ENCODE measurements at regions not wholly inside any gene's neighbourhood (a gene's known extent, or its start where the extent isn't known, plus 50 kb on each side); places are given as distances from the start of the nearest gene placed in this dataset.
A peak's percentile ranks its signal among the peaks of the same experiment; 100 is the strongest.

DNA sequence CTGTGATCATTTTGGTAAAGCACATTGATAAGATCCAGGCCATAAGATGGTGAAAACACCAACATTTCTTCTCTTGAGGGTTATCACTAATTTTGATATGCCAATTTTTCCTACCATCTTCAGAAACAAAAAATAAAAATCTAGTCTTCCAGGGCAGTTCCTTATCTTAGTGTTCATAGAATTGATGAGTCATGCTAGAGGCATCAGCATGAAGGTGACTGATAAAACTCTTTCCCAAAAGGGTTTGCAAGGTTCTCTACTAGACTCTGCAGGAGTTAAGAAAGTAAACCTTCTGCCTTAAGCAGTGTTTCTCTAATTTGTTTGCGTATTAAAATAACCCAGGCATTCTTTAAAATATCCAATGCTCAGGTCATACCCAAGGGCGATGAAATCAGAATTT, 483.1 kb upstream of the CNTNAP2 start (continued):
- TF ChIP-seq DPF2 (IDR thresholded peaks at IDR 0.05) (peak; percentile 48; the same call in 1 of the 2 replicates), ATF3 (IDR thresholded peaks at IDR 0.05) (peak; percentile 62; the same call in 1 of the 2 replicates), ATF3 (CRISPR knock-in tag; conservative IDR thresholded peaks at IDR 0.05) (no peak), ZFP1 (CRISPR knock-in tag; IDR thresholded peaks at IDR 0.05) (no peak), CHD1 (IDR thresholded peaks at IDR 0.05; ENCODE audit: low read length) (no peak), MAFF (IDR thresholded peaks at IDR 0.05; ENCODE audit: low read length) (peak; percentile 78), NFE2 (IDR thresholded peaks at IDR 0.05; ENCODE audit: low read depth) (peak; percentile 67)
- TF ChIP-seq, protein P1, sequence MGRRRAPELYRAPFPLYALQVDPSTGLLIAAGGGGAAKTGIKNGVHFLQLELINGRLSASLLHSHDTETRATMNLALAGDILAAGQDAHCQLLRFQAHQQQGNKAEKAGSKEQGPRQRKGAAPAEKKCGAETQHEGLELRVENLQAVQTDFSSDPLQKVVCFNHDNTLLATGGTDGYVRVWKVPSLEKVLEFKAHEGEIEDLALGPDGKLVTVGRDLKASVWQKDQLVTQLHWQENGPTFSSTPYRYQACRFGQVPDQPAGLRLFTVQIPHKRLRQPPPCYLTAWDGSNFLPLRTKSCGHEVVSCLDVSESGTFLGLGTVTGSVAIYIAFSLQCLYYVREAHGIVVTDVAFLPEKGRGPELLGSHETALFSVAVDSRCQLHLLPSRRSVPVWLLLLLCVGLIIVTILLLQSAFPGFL (CRISPR knock-in tag; IDR thresholded peaks at IDR 0.05): no peak

GRCh38 chr7:145624618-145625017, 492.0 kb upstream of the CNTNAP2 start:
- H3K9me3 ChIP-seq (replicated peaks; ENCODE audit: control insufficient read depth, insufficient read depth, low read depth, low read length): no peaks in the 10 kb centered on the region
- H3K27me3 ChIP-seq (ENCODE audit: control insufficient read depth in 2 of 2, insufficient read depth in 2 of 2, low read length in 2 of 2): no peaks in the 10 kb centered on the region
- no peak overlapping the region for H3K4me3 ChIP-seq
- intact Hi-C loops (cut with micrococcal nuclease): no loop called here
- H3K9ac ChIP-seq (ENCODE audit: insufficient read depth in 1 of 2, low read depth in 2 of 2, low read length in 2 of 2): no peak overlapping the region
- ChIA-PET CTCF (ENCODE audit: low intra/inter-chr PET ratio) (no interaction called here), POLR2A (interaction anchor here (0.7 kb wide), 1 partner anchor 177 kb away, joined by 4 read pairs; no protein-coding TSS in a partner anchor)
- BruUV-seq (replicated peaks): no TSS peak
- in situ Hi-C loops (cut with MboI): no loop called here
- FAIRE-seq: no peak
- no peak overlapping the region for H3K4me2 ChIP-seq (ENCODE audit: insufficient read depth, low read length)
- H4K20me1 ChIP-seq (replicated peaks; ENCODE audit: control insufficient read depth, insufficient read depth, low read length): no peaks in the 10 kb centered on the region
- H2AFZ ChIP-seq (ENCODE audit: low read depth, low read length): no peak overlapping the region
- DNase-seq (ENCODE audit: extremely low read depth in 1 of 4, low spot score in 3 of 4): no peak
- no peaks in the 10 kb centered on the region for H3K9me1 ChIP-seq (ENCODE audit: control insufficient read depth, insufficient read depth, low read length)
- H3K79me2 ChIP-seq (ENCODE audit: control insufficient read depth, insufficient read depth, low read length): no peaks in the 10 kb centered on the region
- 0% methylated on average over 1 of the region's 1 CpG for WGBS (ENCODE audit: insufficient coverage, low coverage, missing lambda C conversion rate)
- TF ChIP-seq HLTF (IDR thresholded peaks at IDR 0.05) (no peak), SMARCB1 (IDR thresholded peaks at IDR 0.05; ENCODE audit: insufficient read length, low read depth) (no peak), RFX1 (IDR thresholded peaks at IDR 0.05) (no peak), RBM22 (IDR thresholded peaks at IDR 0.05; ENCODE audit: low read depth, low read length, poor library complexity, severe bottlenecking) (no peak), HNRNPH1 (optimal IDR thresholded peaks at IDR 0.05; ENCODE audit: low read depth, low read length) (no peak), KDM5B (IDR thresholded peaks at IDR 0.05; ENCODE audit: insufficient replicate concordance, low read depth, low read length) (no peak)
- TF ChIP-seq, protein P2, sequence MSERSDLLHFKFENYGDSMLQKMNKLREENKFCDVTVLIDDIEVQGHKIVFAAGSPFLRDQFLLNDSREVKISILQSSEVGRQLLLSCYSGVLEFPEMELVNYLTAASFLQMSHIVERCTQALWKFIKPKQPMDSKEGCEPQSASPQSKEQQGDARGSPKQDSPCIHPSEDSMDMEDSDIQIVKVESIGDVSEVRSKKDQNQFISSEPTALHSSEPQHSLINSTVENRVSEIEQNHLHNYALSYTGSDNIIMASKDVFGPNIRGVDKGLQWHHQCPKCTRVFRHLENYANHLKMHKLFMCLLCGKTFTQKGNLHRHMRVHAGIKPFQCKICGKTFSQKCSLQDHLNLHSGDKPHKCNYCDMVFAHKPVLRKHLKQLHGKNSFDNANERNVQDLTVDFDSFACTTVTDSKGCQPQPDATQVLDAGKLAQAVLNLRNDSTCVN (CRISPR knock-in tag; IDR thresholded peaks at IDR 0.05): no peak
- H3K27ac ChIP-seq (ENCODE audit: extremely low read depth, low read depth, low read length): no peak overlapping the region
- ATAC-seq: no peak
- no peaks in the 10 kb centered on the region for H3K36me3 ChIP-seq (ENCODE audit: control insufficient read depth, insufficient read depth, low read length)
- H3K4me1 ChIP-seq (replicated peaks in 1 of 2; ENCODE audit: control insufficient read depth in 2 of 2, insufficient read depth in 2 of 2, low read length in 2 of 2): no peaks in the 10 kb centered on the region

Measured in K562 (cell line).